GM19023 (cell line): ENCODE measurements at regions not wholly inside any gene's neighbourhood (a gene's known extent, or its start where the extent isn't known, plus 50 kb on each side); places are given as distances from the start of the nearest gene placed in this dataset.

Experiments
- ATAC-seq: cut with Tn5 transposase; IDR thresholded peaks from one replicate; pipeline ENCODE4 v1.9.1; 2021; ENCODE audit warnings: mild to moderate bottlenecking, moderate library complexity; ENCODE audit not compliant: unreplicated experiment

DNA sequence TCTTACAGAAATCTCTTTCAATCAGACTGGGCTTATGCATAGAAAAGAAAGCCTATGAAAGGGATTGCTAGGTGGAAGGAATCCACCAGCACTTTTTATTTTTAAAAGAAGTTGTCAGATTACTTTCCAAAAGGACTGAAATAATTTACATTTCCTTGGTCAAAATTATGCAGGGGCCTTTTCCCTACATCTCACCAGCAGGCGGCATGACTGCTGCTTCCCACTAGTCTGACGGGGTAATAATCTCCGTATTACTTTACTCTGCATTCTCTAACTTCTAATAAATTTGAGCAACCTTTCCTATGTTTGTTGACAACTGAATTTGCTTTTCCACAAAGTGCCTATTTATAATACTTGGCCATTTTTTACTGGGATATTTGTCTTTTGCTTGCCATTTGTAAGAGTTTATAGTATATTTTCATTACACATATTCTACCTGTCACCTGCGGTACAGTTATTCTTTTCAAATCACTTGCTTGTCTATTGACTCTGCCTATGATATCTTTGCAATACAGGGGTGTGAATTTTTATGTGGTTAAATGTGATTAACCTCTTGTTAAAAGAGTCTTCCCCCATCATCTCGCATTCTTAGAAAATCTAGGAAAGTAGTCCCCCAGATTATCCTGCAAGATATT, 51.9 kb upstream of the USP47 start:
- ATAC-seq = no peak

DNA sequence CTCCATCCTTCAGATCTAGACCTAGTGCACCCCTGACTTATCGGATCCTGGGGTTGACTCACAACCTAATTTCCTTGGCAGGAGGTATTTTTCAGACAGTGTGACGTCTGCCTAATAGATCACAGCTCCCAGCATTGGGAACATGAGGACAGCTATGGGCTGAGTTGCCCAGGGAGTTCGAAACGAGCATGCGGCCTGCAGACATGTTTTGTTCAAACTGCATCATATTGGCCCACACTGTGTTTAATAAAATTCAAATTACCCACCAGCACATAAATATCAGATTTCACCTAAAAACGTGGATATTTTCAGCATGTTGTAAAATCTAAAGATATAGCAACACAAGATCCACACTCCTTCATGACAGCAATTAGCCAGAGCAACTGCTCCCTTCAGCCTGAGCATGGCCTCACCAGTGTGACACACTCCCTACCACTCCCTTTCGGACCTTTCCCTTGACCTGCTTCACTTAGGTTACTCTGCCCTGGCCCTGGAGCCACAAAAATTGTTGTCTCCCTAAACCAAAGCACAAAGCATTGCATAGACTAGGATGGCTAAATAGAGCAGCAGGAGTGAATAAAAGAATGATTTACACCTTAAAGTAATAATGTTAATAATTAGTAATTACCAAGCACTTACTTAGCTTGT, 53.6 kb upstream of the USP47 start:
- ATAC-seq = no peak

DNA sequence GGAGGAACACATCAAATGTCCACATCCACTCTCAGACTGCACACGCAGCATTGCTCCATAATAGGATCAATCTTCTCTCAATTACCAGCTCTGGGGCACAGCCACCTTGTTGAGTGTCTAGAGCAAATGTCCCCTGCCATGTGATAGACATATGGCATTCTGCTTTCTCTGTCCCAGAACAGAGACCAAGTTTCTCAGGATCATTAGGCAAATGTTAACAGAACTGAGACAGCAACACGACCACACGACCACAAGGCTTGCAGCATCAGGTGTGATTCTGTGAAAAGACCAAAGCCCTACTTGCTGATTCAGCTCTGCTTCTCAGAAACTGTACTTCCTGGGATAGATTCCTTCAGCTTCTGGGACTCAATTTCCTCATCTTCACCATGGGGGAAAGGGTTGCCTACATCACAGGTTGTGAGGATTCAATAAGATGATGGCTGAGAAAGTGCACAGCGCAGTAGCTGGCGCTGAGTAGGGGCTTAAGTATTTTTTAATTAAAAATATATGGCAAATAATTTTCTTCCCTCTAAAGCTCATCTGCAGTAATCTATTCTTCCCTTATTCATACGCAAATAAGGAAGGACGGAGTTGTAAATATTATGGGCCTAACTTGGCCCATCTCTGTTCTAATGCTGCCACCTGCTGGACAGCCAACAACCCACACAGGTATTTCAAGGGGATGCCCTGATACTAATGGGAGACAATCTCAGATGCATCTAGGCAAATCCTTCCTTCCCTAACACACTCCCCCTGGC, 54.3 kb upstream of the USP47 start:
- peak; percentile 57 for ATAC-seq

DNA sequence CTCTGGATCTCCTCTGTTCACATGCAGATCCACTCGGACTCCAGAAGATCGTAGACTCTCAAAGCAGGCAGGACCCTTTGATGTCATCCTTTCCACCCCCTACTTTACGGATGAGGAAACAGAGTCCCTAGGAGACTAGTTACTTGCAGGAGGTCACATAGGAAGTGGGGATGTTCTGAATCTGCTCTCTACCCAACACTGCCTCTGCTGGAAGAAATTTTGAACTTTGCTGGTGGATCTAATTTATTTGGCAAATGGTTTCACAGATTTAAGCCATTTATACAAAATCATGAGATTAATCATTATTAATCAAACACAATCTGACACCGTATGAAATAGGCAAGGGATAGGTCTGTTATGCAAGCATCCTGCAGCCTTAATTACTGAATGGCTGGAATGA, 55.0 kb upstream of the USP47 start:
- no peak for ATAC-seq

DNA sequence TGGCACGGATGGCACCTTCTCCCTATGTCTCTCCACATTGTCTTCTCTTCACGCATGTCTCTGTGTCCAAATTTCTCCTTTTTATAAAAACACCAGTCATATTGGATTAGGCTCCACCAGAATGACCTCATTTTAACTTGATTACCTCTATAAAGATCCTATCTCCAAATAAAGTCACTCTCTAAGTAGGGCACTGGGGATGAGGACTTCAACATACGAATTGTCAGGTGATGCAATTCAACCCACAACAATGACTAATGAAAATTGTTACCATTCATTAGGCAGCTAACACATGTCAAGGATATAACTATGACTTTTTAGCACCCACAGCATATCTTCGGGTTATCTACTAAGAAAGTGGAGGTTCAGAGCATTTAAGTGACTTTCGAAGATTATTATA, 55.5 kb upstream of the USP47 start:
- ATAC-seq = no peak

DNA sequence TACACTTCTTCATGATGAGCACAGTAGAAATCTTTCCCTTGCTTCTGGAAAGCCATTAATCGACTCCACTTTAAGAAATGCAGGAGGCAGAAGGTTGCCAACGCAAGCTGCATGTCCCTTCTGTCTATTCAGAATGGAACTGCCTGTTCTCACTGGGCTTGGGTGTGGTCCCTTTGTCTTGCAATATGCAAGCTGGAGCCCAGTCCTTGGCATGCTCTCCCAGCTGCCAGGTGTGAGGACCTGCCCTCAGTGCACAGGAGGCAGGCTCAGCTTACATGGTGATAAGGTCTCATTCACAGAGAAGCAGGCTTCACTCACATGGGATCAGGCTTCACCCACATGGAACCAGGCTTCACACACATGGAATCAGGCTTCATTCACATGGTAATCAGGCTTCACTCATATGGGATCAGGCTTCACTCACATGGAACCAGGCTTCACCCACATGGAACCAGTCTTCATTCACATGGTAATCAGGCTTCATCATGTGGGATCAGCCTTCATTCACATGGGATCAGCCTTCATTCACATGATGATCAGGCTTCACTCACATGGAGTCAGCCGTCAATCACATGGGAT, 59.2 kb upstream of the USP47 start:
- no peak for ATAC-seq

DNA sequence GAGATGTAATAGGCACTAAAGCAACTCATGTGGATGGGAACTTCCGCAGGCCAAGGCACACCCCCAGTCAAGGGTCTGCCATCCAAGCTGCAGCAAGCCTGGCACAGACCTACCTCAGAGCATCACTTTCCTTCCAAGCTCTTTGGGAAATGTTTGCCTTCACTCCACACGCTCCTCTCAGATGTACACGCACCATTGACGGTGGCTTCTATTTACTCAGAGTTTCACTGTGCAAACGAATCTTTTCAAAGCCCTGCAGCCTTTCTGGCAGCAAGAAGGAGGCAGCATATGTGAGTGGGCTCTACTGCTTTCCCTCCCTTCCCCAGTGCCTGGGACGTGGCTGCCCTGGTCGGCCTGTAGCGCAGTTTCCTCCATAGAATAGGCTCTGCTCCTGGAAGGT, 60.9 kb upstream of the USP47 start:
- no peak for ATAC-seq

DNA sequence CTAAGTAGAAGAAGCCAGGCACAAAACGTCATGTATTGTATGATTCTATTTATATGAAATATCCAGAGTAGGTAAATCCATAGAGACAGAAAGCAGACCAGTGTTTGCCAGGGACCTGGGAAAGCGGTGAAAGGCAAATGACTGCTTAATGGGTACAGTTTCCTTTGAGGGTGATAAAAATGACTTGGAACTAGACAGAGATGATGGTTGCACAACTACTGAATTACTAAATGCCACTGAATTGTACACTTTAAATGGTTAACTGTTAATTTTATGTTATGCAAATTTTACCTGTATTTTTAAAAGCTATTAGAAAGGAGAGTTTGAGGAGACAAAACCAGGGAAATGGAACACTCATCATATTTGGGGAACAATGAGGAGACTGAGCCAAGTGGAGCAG, 61.8 kb upstream of the USP47 start:
- no peak for ATAC-seq

DNA sequence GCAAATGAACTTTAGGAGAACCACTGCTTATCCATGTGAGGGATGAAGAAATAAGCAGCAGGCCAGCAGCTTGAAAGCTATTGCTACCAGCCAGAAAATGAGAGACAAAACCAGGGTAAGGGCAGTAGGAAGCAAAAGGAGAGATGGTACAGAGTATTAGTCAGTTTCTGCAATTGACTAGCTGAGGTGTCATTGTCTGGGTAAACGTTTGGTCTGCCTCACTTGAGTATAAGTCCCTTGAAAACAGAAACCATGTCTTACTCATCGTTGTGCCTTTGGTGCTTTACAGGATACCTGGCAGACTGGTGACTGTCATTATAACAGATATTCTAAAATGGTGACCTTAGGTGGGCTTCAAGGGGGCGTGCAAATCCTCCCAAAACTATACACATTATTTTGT, 63.9 kb upstream of the USP47 start:
- ATAC-seq = no peak

DNA sequence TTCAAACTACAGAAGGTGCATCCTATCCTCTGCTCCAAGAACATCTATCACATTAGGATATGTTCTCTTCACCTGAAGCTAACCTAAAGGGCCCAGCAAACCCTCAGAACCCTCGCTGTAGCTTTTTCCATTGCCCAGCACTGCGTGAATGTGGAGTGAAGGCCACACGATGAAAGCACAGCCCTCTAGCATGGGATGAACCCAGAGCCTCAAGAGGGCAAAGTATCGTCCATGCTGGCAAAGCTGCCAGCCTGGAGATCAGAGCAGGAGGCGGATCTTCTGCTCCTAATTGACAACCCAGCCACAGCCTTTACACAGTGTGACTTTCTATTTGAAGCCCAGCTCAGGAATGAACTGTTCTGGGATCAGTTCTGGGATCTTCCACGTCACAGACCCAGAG, 65.1 kb upstream of the USP47 start:
- ATAC-seq = no peak

DNA sequence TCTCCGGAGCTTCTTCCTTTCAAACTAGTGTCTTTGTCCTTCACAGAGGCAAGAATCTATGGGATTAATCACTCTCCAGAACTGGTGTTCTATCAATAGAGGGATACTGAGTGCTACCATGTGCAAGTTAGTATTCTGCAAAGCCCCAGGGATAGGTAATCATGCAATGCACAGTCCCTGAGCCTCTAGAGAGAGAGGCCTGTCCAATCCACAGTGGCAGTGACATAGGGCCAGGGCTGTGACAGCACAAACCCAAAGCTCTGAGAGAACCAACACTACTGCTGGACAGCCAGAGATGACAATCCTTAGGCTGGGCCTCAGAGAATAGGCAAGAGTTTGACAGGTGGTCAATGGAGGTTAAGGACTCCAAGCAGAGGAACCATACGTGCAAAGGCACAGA, 66.8 kb upstream of the USP47 start:
- ATAC-seq = no peak

DNA sequence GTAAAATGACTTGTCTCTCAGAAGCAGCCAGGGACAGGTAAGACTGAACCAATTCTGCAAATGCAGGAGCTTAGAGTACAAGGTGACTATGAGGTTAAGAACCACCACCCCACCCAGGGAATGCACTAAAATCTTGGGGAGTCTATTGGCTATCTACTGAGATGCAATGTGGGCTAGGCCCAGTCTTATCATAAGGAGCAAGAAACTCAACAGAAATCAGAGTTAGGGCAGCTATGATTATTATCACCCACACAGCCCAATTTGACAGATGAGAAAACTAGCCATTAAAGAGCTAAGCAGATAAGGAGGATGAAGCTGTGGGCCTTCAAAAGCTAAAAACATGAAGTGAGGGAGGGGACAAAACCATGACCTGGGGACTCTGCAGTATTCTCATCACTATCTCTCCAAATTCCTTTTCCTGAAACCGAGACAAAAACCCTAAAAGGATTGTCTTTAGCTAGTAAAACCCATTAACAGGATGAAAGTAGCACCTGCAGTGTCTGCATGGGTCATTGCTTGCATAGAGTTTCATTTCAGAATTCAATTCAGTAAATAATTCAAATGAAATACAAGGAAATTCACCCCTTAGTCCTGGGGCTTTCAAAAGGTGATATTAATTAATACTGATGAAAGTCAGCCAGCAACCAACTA, 68.8 kb upstream of the USP47 start:
- no peak for ATAC-seq

DNA sequence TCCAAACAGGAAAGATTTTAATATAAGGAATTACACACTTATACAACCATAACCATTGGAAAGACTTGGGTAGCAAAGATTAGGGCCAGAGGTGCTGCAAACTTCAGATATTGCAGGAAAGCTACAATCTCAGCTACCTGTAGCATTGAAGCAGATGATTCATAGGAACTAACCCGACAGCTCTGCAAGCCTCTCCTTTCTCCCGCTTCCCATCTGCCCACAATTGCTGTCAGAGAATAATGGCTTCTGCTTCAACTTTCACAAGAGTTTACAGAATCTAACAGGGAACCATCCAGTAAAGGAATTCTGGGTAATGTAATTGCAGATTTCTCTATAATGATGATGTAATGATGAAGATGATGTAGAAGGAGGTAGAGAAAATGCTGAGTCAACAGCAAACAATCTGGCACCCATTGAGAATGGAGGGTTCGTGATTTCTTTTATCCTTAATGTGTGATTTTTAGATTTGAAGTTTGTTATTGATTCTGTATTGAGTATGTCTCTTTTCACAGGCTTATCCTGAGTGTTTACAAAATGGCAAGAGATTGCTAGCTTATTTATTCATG, 70.8 kb upstream of the USP47 start:
- ATAC-seq = no peak

DNA sequence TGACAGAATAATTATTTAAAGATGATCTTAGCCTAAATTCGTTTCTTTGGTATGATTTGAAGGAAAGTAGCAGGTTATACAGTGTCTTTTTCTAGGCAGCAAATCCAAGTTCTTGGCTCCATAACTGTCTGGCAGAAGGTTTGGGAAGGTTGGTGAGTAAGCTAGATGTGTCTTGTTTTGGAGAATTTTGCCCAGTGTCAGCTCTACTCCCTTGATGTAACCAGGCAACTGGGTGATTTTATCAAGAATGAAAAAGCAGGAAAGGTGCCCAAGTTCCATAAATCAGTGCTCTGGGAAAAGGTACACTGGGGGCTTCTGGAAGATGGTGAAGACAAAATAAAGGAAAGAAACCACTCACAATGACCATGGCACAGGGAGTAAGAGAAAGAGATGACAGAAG, 71.5 kb upstream of the USP47 start:
- ATAC-seq = no peak

DNA sequence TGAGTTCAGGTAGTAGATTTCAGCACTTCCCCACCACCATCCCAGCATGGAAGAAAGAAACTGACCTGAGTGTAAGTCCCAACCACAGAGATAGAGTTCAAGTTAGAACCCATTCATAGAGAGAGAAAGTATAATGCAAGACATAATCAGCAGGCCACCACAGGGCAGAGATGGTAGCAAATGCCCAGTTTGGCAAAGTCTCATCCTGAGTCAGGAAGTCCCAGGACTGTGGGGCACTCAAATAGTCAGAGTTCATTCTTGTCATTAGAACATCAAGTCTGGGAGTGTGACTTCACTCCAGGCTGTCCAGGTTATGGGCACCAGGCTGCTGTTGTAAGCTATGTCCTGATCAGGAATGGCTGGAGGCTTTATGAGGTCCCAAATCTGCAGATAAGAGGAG, 72.0 kb upstream of the USP47 start:
- no peak for ATAC-seq

DNA sequence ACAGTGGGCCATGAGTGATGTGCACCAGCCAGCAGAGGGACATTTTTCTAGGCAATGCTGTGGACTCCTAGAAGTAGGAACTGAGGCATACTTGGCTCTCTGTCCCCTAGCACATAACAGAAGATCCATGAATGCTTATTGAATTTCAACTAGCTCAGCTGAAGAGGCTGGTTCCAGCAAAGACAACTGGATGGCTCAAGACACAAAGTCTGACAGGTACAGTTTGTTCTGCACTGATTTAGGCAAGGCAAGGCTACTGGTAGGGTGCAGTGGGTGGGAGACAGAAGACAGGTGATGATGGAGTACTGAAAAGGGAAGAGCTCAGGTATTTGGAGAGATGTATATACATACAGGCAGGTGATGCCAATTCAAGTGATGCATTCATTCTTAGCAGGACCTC, 72.4 kb upstream of the USP47 start:
- ATAC-seq = no peak

DNA sequence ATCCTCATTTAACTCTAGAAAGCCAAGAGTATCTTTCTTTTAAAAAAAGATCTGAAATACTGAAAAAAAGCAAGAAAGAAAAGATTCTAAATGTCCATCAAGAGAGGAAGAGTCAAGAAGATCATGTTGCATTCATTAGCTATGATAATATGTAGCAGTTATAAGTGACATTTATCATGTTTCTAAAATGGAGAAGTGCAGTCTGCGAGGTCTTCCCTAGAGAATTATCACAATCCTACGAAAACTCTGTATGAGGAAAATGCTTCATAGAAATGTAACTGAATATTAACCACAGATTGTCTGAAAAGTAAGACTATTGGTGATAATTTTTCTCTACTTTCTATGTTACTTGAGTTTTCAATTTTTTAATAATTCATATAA, 77.4 kb upstream of the USP47 start:
- no peak for ATAC-seq

DNA sequence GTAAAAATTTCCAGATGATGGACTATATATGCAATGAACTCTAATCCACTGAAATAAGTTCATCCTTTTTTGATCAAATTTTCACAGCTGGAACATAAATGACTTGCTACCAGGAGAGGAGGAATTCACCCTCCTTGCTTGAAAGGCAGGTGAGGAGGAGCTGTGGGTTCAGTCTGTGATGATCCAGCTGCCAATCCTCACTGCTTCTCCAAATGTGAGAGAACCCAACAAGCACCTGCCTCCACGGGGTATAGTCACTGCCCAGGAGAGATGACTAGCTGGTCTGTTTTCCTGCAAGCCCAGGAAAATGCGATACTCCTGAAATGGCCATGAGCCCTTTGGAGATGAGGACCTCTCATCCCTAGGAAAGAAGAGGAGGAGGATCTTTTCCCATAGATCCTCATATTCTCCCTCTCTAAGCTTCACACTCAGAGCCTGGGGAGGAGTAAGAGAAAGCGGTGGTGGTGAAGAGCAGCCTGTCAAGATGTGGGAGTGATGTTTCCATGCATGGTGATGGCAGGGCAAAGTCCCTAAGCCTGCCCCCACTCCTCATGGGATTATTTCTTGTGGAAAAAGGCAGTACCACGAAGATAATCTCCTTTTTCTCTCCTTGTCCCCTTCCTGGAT, 77.9 kb upstream of the USP47 start:
- ATAC-seq = no peak

DNA sequence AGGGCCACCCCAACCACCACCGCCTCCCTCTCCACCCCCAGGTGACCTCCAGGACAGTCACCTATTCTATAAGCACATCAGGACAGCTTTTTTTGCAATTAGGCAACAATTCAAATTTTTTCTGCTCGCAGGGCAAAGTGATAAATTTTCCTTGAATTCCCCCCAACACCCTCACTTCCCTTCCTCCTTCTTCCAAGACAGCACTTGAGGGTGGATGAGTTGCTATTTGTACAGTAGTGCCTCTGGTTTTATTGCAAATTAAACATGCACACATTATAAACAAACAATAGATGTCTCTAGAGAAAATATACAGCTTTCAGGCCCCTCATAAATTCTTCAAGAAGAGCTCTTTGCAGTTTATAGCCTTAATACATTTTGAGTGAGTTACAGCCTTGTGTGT, 80.9 kb upstream of the USP47 start:
- ATAC-seq = no peak

DNA sequence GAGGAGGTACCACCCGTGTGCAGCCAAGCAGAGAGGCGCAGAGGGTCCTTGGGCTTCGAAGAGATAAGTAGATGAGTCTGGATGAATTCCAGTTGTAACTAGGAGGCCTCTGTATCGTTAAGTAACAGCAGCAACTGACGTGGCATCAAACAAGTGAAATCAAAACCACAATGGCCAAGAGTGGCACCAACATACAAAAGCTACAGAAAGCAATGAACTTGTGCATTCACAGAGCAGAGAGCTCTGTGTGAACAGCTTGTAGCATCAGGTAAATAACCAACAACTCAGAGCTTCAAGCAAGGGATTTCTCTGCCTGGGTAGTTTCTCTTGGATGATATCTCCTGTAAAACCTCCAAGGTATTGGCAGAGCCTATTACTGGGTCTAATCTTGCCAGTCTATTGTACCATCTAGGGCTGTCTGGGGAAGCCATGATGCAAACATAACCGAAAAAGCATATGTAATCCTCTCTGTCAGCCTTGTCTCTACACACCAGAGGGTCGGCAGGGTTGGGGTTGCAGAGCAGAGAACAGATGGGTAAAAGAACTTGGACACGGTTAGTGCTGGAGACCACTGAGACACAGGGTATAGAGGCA, 83.1 kb upstream of the USP47 start:
- ATAC-seq = no peak
